Putamen (tissue), 1 donor: ENCODE measurements at regions not wholly inside any gene's neighbourhood (a gene's known extent, or its start where the extent isn't known, plus 50 kb on each side); places are given as distances from the start of the nearest gene placed in this dataset.

ENCODE experiments used
- DNase-seq: peaks from one replicate; pipeline ENCODE4 v3.0.0-alpha.2; 2016; ENCODE audit warnings: low spot score

DNA sequence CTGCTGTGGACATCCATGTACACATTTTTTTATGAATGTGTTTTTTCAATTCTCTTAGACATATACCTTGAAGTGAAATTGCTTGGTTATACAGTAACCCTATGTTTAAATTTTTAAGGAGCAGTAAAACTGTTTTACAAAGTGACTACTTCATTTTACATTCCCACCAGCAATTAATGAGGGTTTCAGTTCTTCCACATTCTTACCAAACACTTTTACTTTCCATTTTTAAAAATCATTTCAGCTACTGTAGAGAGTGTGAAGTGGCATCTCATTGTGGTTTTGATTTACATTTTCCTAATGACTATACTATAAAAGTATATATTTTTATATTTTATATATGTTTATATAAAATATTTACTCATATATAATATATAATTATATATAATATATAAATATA lies 1221.5 kb downstream of the PLA2G4A start:
- DNase-seq = no peak

DNA sequence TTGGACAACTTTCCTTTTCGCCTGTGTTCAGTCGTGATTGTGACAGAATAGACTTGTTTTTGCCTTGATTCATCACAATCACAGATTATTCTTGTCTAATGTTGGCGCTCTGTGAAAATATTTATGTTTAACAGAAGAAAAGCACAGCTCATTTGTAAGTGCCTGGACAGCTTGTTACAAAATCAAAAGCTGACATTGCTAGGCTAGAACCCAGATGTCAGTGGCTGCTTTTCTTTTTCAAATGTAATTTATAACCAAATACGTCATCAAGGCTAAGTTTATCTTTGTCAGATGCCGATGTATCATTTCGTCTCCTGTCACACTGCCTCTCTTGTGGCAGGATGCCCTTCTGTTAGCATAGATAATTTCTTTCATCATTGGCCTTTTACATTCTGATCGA lies 1227.3 kb downstream of the PLA2G4A start:
- no peak for DNase-seq

DNA sequence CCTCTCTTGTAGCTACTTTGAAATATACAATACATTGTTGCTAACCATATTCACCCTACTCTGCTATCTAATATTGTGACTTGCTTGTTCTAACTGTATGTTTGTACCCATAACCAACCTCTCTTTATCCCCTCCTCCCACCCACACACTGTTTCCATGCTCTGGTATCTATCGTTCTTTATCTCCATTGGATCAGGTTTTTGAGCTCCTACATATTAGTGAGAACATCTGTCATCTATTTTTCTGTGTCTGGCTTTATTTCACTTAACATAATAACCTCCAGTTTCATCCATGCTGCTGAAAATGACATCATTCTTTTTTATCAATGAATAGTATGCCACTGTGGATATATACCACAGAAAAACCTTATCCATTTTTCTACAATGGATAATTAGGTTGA lies 1230.1 kb downstream of the PLA2G4A start:
- DNase-seq = no peak

DNA sequence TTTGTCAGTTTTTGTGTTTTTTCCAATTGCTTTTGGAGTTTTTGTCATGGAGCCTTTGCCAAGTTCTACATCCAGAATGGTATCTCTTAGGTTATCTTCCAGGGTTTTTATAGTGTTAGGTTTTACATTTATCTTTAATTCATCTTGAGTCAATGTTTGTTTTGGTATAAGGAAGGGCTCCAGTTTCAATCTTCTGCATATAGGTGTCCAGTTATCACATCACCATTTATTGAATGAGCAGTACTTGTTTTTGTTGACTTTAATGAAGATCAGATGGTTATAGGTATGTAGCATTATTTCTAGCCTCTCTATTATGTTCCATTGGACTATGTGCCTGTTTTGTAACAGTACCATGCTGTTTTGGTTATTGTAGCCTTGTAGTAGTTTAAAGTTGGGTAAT lies 1233.1 kb downstream of the PLA2G4A start:
- DNase-seq = no peak

DNA sequence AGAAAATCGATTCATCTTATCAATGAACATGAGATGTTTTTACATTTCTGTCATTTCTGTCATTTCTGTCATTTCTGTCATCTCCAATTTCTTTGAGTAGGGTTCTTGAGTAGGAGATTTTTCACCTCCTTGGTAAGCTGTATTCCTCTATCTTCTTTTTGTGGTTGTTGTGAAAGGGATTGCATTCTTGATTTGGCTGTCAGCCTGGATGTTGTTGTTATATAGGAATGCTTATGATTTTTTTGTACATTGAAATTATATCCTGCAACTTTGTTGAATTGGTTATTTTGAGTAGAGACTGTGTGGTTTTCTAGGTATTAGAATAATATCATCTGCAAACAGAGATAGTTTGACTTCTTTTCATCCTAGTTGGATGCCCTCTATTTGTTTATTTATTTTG lies 1233.7 kb downstream of the PLA2G4A start:
- no peak for DNase-seq

- no peak for DNase-seq
Measured at GRCh38 chr1:188065917-188066316, 1237.2 kb downstream of the PLA2G4A start.

GRCh38 chr1:188070848-188071247 lies 1242.1 kb downstream of the PLA2G4A start:
- DNase-seq = no peak

DNA sequence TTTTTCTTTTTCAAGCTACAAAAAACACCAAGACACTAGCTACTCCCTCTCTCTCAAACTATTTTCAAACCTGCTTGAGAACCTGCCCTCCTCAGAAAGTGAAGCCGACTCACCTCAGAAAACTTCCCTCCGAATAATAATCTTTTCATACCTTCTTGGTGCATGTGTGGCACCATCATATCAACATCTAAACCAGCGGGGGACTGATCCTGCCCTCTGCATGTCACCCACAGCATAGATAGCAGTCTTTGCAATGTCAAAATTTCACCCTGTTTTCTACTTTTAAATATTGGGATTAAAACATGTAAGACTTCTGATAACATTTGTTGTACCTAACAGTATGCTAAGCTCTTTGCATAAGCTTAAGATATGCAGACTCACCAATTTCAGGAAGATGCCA lies 1260.3 kb downstream of the PLA2G4A start:
- DNase-seq = no peak

DNA sequence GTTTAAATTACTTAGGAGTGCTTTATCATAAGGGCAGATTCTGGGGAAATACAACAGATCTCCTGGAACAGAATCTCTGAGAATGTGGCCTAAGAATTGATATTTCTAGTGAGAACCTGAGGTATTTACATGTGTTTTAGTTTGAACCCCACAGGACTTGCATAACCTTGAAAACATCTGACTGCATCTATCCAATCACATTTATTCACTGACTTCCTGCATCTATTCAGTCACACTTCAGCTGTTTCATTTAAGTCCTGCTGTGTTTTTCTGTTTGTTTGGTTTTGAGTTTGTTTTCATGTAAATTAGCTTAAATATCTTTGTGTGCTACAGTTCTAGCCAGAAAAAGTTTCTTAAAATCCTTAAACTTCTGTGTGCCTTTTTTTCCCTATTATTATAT lies 1260.7 kb downstream of the PLA2G4A start:
- DNase-seq = no peak

DNA sequence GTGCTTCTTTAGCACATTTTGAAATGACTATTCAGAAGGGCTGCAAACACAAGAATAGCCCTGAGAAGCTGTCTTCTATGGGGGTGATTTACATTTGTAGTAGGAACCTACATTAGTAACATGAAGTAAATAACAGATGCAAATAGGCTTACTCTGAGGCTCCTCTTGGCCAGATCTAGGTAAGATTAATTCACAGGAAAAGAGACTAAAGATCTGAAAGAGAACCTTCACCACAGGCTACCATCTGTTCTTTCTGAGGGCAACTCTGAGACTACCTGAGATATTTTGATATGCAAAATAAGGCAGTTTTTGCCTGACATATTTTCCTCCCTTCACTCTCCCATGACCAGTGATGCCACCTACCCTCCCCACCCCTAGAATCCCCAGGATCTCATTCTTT lies 1267.8 kb downstream of the PLA2G4A start:
- no peak for DNase-seq

DNA sequence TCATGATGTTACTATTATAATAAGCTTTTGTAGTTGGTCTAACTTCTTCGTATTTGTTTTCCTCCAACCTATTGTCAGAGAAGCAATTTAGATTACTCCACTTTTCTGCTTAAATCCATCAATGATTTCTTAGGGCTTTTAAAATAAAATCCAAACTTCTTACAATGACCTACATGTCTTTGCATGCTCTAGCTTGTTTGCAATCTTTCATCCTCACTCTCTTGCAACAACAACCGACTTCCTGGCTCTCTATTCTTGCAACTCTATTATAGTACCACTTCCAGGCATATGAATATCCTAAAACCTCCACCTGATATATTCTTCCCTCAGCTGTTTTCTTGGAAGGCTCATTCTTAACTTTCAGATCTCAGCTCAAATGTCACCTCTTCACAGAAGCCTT lies 1288.7 kb downstream of the PLA2G4A start:
- DNase-seq = no peak

DNA sequence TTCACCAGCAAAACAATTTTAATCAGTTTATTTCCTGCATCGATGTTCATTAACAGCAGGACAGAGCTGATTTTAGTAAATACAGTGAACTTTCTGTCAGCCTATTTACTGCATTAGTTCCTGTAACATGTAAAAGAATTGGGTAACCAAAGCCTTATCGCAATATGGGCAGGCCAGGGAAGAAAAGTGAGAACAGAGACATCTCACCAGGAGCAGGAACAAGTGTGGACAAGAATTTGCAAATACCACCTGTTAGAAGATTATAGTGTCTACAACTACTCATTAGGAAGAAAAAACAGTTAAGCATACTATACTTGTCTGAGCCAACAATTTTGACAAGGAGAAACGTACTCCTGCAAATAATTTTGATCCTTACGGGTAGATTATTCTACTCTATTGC lies 1293.9 kb downstream of the PLA2G4A start:
- DNase-seq = no peak

DNA sequence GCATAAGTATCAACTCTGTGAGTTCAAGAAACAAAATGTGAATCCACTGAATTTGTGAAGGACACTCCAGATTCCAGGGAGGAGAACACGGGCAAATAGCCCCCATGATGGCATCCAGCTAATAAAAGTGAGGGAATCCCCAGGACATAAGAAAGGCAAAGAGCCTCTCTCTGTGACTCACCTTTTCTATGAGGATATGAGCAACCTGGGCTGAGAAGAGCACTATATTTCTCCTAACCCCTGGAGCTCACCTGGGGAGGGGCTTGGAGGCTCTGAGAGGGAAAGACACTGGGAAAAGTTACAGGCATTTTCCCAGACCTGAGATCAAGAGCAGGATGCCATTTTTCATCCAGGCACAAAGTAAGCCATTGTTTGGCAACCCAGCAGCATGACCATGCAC lies 1298.8 kb downstream of the PLA2G4A start:
- no peak for DNase-seq

GRCh38 chr1:188128761-188129160 lies 1300.0 kb downstream of the PLA2G4A start:
- no peak for DNase-seq

DNA sequence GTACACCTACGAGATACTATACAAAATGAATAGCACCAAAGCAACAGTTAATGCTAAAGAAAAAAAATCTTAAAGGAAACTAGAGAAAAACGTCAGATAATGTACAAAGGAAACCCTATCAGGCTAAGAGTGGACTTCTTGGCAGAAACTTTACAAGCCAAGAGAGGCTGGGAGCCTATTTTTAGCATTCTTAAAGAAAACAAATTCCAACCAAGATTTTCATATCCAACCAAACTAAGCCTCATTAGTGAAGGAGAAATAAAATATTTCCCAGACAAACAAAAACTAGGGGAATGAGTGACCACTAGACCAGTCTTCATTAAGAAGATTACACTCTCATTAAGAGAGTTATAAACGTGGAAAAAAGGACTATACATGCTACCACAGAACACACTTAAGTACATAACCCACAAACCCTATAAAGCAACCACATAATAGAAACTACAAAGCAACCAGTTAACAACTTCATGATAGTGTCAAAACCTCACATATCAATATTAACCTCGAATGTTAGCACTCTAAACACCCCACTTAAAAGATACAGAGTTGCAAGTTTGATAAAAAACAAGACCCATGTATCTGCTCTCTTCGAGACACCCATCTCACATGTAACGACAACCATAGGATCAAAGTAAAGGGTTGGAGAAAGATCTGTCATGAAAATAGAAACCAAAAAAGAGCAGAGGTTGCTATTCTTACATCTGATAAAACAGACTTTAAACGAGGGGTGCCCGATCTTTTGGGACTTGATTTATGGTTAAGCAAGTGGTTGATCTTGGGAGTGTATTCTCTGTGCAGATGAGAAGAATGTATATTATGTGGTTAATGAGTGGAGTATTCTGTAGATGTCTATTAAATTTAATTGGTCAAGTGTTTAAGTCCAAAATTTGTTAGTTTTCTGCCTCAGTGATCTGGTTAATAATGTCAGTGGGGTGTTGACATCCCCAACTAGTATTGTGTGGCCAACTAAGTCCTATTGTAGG lies 1301.4 kb downstream of the PLA2G4A start:
- DNase-seq = no peak

GRCh38 chr1:188137221-188137620 lies 1308.5 kb downstream of the PLA2G4A start:
- no peak for DNase-seq

GRCh38 chr1:188140958-188141357 lies 1312.2 kb downstream of the PLA2G4A start:
- no peak for DNase-seq

- no peak for DNase-seq
Measured at GRCh38 chr1:188154196-188154595, 1325.4 kb downstream of the PLA2G4A start.

- no peak for DNase-seq
Measured at GRCh38 chr1:188154761-188155160, 1326.0 kb downstream of the PLA2G4A start.

- peak; percentile 3 for DNase-seq
Measured at GRCh38 chr1:188155261-188155660, 1326.5 kb downstream of the PLA2G4A start.

GRCh38 chr1:188164459-188164858 lies 1335.7 kb downstream of the PLA2G4A start:
- DNase-seq = no peak

GRCh38 chr1:188166654-188167053 lies 1337.9 kb downstream of the PLA2G4A start:
- no peak for DNase-seq

GRCh38 chr1:188169971-188170370 lies 1341.2 kb downstream of the PLA2G4A start:
- no peak for DNase-seq

DNA sequence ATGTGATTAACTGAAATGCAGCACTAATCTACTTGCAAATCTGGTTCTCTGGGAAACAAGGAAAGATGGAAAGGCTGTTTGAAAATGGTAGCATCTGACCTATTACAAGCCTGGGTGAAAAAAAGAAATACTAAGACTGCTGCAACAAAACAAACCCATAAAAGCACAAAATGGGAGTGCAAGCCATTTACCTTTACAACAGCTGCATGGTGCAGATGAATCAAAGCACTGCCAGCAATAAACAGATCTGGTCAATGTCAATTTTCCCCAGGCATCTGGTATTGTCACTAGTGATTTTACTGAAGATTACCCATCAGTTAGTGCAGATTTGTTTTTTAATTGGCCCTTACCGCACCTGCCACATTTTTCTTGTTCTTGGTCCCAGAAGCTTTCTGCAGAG lies 1341.7 kb downstream of the PLA2G4A start:
- DNase-seq = no peak
